Right lobe of liver (tissue), 6 donors: ENCODE measurements at regions not wholly inside any gene's neighbourhood (a gene's known extent, or its start where the extent isn't known, plus 50 kb on each side); places are given as distances from the start of the nearest gene placed in this dataset.

ENCODE experiments used
- ATAC-seq, 4 donors: fragments of 200-7000 bp; cut with Tn5 transposase; one replicate each; pipeline ENCODE4 v1.9.1; 2020; ENCODE audit warnings: mild to moderate bottlenecking in 4 of 4, moderate library complexity in 4 of 4
- DNase-seq, 3 donors: peaks; one replicate each; pipeline ENCODE4 v3.0.0-alpha.2; 2020
- H3K27ac ChIP-seq, 3 donors: fragments of 200-600 bp; one replicate each; pipeline ENCODE4 v1.8.0; 2022
- H3K27me3 ChIP-seq, 2 donors: fragments of 200-600 bp; one replicate each; pipeline ENCODE4 v1.8.0; 2022
- H3K36me3 ChIP-seq, 4 donors: fragments of 200-600 bp; sonication (generic) in 1 of 4; one replicate each; pipeline versions ENCODE4 v1.5.1 to v1.8.0; 2017 to 2022; ENCODE audit warnings: control low read depth in 1 of 4
- H3K4me1 ChIP-seq, 4 donors: fragments of 200-600 bp; sonication (generic) in 1 of 4; one replicate each; pipeline versions ENCODE4 v1.5.1 to v1.8.0; 2017 to 2022; ENCODE audit warnings: control low read depth in 1 of 4
- H3K4me3 ChIP-seq, 3 donors: fragments of 200-600 bp; one replicate each; pipeline ENCODE4 v1.8.0; 2022
- H3K9me3 ChIP-seq, 4 donors: fragments of 200-600 bp; sonication (generic) in 1 of 4; one replicate each; pipeline versions ENCODE4 v1.5.1 to v1.8.0; 2017 to 2022; ENCODE audit warnings: control low read depth in 1 of 4
- POLR2A ChIP-seq: fragments of 450-650 bp; IDR thresholded peaks from one replicate; pipeline ENCODE4 v1.6.1; 2017; ENCODE audit warnings: antibody characterized with exemption, mild to moderate bottlenecking
- WGBS: methylation state at CpG from one replicate; pipeline ENCODE4 v1.1.6; 2018; ENCODE audit warnings: low coverage, low lambda C conversion rate; ENCODE audit not compliant: insufficient coverage; ENCODE audit errors: missing lambda C conversion rate; 5-methylcytosine and 5-hydroxymethylcytosine counted together
- intact Hi-C, 2 donors: fragments of 100-400 bp; cut with DNase I; formaldehyde crosslinking; loops; one replicate each; pipeline versions ENCODE4 v1.11.2 to v1.14.1; 2022
- TF ChIP-seq, protein P1 (sequence below), 4 donors: fragments of 200-600 bp in 3 of 4; fragments of 450-650 bp in 1 of 4; IDR thresholded peaks; one replicate each; pipeline versions ENCODE4 v1.5.1 to v1.8.0; 2016 to 2022; ENCODE audit warnings: antibody characterized with exemption in 4 of 4, mild to moderate bottlenecking in 2 of 4
- donor health status: DM: no; HTN: yes; CAD: no.
- donor health status: DM: no; HTN: no; CAD: no.
- donor health status: DM: no; HTN: no; CAD: no.
- donor health status: DM: no; HTN: yes; CAD: no.
- donor health status: DM: no; HTN: yes; CAD: no.

- 85% methylated on average over 4 of the region's 4 CpGs for WGBS
- H3K36me3 ChIP-seq: no peaks in the 10 kb centered on the region
- intact Hi-C loops: no loop called here
- ATAC-seq (no peak), DNase-seq (no peak)
- H3K9me3 ChIP-seq: no peaks in the 10 kb centered on the region
- no peak for TF ChIP-seq POLR2A
- TF ChIP-seq, protein P1, sequence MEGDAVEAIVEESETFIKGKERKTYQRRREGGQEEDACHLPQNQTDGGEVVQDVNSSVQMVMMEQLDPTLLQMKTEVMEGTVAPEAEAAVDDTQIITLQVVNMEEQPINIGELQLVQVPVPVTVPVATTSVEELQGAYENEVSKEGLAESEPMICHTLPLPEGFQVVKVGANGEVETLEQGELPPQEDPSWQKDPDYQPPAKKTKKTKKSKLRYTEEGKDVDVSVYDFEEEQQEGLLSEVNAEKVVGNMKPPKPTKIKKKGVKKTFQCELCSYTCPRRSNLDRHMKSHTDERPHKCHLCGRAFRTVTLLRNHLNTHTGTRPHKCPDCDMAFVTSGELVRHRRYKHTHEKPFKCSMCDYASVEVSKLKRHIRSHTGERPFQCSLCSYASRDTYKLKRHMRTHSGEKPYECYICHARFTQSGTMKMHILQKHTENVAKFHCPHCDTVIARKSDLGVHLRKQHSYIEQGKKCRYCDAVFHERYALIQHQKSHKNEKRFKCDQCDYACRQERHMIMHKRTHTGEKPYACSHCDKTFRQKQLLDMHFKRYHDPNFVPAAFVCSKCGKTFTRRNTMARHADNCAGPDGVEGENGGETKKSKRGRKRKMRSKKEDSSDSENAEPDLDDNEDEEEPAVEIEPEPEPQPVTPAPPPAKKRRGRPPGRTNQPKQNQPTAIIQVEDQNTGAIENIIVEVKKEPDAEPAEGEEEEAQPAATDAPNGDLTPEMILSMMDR (IDR thresholded peaks at IDR 0.05): no peak
- no peaks in the 10 kb centered on the region for H3K4me1 ChIP-seq
- H3K27ac ChIP-seq: no peak overlapping the region
- no peaks in the 10 kb centered on the region for H3K27me3 ChIP-seq
- no peak overlapping the region for H3K4me3 ChIP-seq
Observed at GRCh38 chr2:146003337-146003736, 1483.4 kb upstream of the ZEB2 start.

DNA sequence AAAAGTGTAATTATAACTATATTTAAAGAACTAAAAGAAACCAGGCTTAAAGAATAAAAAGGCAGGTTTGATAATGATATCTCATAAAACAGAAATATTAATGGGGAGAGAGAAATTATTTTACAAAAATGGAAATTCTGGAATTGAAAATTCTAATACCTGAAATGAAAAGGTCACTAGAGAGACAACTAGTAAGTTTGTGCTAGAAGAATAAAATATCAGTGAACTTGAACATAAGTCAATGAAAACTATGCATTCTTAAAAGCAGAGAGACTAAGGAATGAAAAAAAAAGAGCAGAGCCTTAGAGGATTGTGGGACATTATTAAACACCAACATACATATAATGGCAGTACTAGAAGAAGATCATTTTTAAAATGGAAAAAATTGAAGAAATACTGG is 1475.0 kb upstream of the ZEB2 start:
- no peaks in the 10 kb centered on the region for H3K4me1 ChIP-seq
- TF ChIP-seq, protein P1 (IDR thresholded peaks at IDR 0.05): no peak
- no peak for TF ChIP-seq POLR2A
- no peak overlapping the region for H3K27ac ChIP-seq
- intact Hi-C loops: no loop called here
- no peaks in the 10 kb centered on the region for H3K36me3 ChIP-seq
- ATAC-seq (no peak), DNase-seq (no peak)
- no peaks in the 10 kb centered on the region for H3K9me3 ChIP-seq
- H3K27me3 ChIP-seq: no peaks in the 10 kb centered on the region
- no peak overlapping the region for H3K4me3 ChIP-seq

- Histone ChIP-seq H3K36me3 (no peaks in the 10 kb centered on the region), H3K27ac (no peak overlapping the region), H3K4me3 (no peak overlapping the region), H3K9me3 (no peaks in the 10 kb centered on the region), H3K27me3 (no peaks in the 10 kb centered on the region), H3K4me1 (no peaks in the 10 kb centered on the region)
- TF ChIP-seq, protein P1 (IDR thresholded peaks at IDR 0.05): no peak
- TF ChIP-seq POLR2A: no peak
- WGBS: 94% methylated on average over 3 of the region's 3 CpGs
- intact Hi-C loops: no loop called here
- DNase-seq (no peak), ATAC-seq (no peak)
Observed at GRCh38 chr2:145992572-145992971, 1472.7 kb upstream of the ZEB2 start.

GRCh38 chr2:145987793-145988192 is 1467.9 kb upstream of the ZEB2 start:
- Histone ChIP-seq H3K27ac (no peak overlapping the region), H3K4me3 (no peak overlapping the region), H3K27me3 (no peaks in the 10 kb centered on the region), H3K36me3 (no peaks in the 10 kb centered on the region), H3K9me3 (no peaks in the 10 kb centered on the region), H3K4me1 (no peaks in the 10 kb centered on the region)
- TF ChIP-seq, protein P1 (IDR thresholded peaks at IDR 0.05): no peak
- no peak for TF ChIP-seq POLR2A
- intact Hi-C loops: no loop called here
- 57% methylated on average over 2 of the region's 2 CpGs for whole genome bisulfite sequencing
- no peak for ATAC-seq
- DNase-seq: no peak

GRCh38 chr2:145985517-145985916 is 1465.6 kb upstream of the ZEB2 start:
- H3K4me1 ChIP-seq: no peaks in the 10 kb centered on the region
- no peaks in the 10 kb centered on the region for H3K27me3 ChIP-seq
- H3K36me3 ChIP-seq: no peaks in the 10 kb centered on the region
- intact Hi-C loops: no loop called here
- TF ChIP-seq POLR2A: no peak
- TF ChIP-seq, protein P1 (IDR thresholded peaks at IDR 0.05): no peak
- DNase-seq (no peak), ATAC-seq (no peak)
- no peak overlapping the region for H3K27ac ChIP-seq
- no peaks in the 10 kb centered on the region for H3K9me3 ChIP-seq
- no peak overlapping the region for H3K4me3 ChIP-seq
